ENCODE measurements at regions not wholly inside any gene's neighbourhood (a gene's known extent, or its start where the extent isn't known, plus 50 kb on each side); places are given as distances from the start of the nearest gene placed in this dataset.

DNA sequence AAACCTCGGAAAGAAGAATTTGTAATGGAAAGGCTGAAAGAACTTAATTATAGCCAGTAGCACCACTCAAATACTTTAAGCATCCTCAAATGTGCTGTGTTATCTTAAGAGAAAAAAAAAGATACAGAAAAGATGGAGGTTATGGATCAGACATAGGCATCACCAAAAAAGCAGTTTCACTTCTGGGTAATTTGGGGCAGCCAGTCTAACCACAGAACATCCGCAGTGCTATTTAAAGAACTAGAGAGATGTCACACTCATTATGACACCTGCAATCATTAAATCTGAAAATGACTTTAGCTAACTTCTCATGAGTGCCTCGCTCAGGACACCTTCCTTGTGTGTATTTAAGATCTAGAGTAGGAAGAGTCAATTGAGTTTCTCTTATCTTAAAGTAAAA is 211.8 kb downstream of the RBM26 start (continued):
- no peak for TF ChIP-seq MBNL3 (CRISPR knock-in tag; conservative IDR thresholded peaks at IDR 0.05)
- no peak for TF ChIP-seq SP140L (CRISPR knock-in tag; IDR thresholded peaks at IDR 0.05; ENCODE audit: borderline replicate concordance)

DNA sequence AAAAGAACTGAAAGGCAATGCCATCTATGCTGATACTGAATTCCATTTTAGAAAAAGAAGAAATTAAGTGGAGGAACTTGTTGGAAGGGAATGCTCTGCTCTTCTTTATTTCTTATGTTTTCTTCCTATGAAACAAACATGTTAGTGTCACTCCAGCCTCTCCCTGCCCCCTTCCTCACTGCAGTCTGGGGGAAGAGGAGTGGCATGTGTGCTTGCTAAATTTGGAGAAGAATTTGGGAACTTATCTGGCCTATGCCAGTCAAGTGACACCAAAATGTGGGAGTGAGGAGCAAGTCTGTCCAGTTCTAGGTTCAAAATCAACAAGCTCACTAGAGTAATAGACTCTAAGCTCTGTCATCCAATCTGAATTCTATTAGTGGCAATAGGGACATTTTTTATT is 214.6 kb downstream of the RBM26 start:
- H3K36me3 ChIP-seq (replicated peaks in 1 of 2; ENCODE audit: control insufficient read depth in 1 of 2, insufficient read depth in 2 of 2, low read length in 2 of 2) = no peaks in the 10 kb centered on the region
- no peak overlapping the region for H3K4me2 ChIP-seq (ENCODE audit: low read depth, low read length)
- FAIRE-seq = no peak
- no peak for ATAC-seq
- intact Hi-C loops (cut with micrococcal nuclease; ENCODE audit: unreplicated experiment) (no loop called here), in situ Hi-C loops (cut with HindIII; ENCODE audit: extremely low pct_ligation_motif_present, low pct_unique_long_range_greater_than_20kb) (no loop called here)
- no peak overlapping the region for H3K27ac ChIP-seq (ENCODE audit: extremely low read length, insufficient read depth, low read length)
- no peak for DNase-seq (ENCODE audit: low spot score)
- ChIA-PET CTCF (ENCODE audit: low intra/inter-chr PET ratio, low total read pairs) (no interaction called here), POLR2A (no interaction called here)
- H3K79me2 ChIP-seq (ENCODE audit: insufficient read depth, low read length) = no peaks in the 10 kb centered on the region
- no peak overlapping the region for H2AFZ ChIP-seq (ENCODE audit: low read length)
- BruUV-seq (replicated peaks) = no TSS peak
- no peak overlapping the region for H3K4me3 ChIP-seq (replicated peaks in 1 of 3; ENCODE audit: insufficient read depth in 1 of 3, low read depth in 2 of 3, low read length in 3 of 3)
- H3K9ac ChIP-seq (ENCODE audit: insufficient read depth, low read depth, low read length) = no peak overlapping the region
- no peaks in the 10 kb centered on the region for H3K9me3 ChIP-seq (ENCODE audit: low read length)
- H3K27me3 ChIP-seq (ENCODE audit: control insufficient read depth in 1 of 2, insufficient read depth in 2 of 2, low read length in 2 of 2) = no peaks in the 10 kb centered on the region; a peak in 1 of 5 replicates
- TF ChIP-seq TAF15 (IDR thresholded peaks at IDR 0.05; ENCODE audit: low read depth, low read length, poor library complexity, severe bottlenecking) = no peak
- H3K4me1 ChIP-seq (ENCODE audit: insufficient read depth, low read length) = peaks cover 2% of the 10 kb centered on the region
- no peaks in the 10 kb centered on the region for H4K20me1 ChIP-seq (ENCODE audit: insufficient read depth, low read length)

DNA sequence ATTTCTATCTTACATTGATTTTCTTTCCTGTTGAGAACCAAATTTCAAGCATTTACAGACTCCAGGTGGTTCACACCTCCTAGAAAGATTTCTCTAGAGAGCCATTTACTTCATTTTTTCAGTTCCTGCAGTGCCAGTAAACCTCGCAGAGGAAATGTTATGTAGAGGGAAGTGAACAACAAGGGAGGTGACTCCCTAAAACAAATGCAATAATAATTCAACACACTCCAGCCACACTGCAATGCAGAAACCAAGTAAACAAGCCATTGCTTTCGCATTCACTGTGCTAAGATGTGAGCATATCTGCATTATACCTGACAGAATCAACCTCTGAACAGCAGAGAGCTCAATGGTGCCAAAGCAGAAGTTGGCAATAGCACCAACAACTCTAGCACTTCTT is 215.1 kb downstream of the RBM26 start:
- Histone ChIP-seq H3K9ac (ENCODE audit: insufficient read depth, low read depth, low read length) (no peak overlapping the region), H3K9me3 (ENCODE audit: low read length) (no peaks in the 10 kb centered on the region), H3K36me3 (replicated peaks in 1 of 2; ENCODE audit: control insufficient read depth in 1 of 2, insufficient read depth in 2 of 2, low read length in 2 of 2) (no peaks in the 10 kb centered on the region), H3K27ac (ENCODE audit: extremely low read length, insufficient read depth, low read length) (no peak overlapping the region), H3K4me1 (ENCODE audit: insufficient read depth, low read length) (peaks cover 7% of the 10 kb centered on the region), H3K27me3 (ENCODE audit: control insufficient read depth in 1 of 2, insufficient read depth in 2 of 2, low read length in 2 of 2) (no peaks in the 10 kb centered on the region; a peak in 1 of 5 replicates), H4K20me1 (ENCODE audit: insufficient read depth, low read length) (no peaks in the 10 kb centered on the region), H3K4me3 (replicated peaks in 1 of 3; ENCODE audit: insufficient read depth in 1 of 3, low read depth in 2 of 3, low read length in 3 of 3) (no peak overlapping the region), H2AFZ (ENCODE audit: low read length) (no peak overlapping the region), H3K79me2 (ENCODE audit: insufficient read depth, low read length) (no peaks in the 10 kb centered on the region), H3K4me2 (ENCODE audit: low read depth, low read length) (no peak overlapping the region)
- intact Hi-C loops (cut with micrococcal nuclease; ENCODE audit: unreplicated experiment) = no loop called here
- no peak for TF ChIP-seq ZSCAN31 (CRISPR knock-in tag; IDR thresholded peaks at IDR 0.05; ENCODE audit: low read depth)
- TF ChIP-seq TMF1 (CRISPR knock-in tag; IDR thresholded peaks at IDR 0.05; ENCODE audit: low read depth) = no peak
- TF ChIP-seq, protein P1, sequence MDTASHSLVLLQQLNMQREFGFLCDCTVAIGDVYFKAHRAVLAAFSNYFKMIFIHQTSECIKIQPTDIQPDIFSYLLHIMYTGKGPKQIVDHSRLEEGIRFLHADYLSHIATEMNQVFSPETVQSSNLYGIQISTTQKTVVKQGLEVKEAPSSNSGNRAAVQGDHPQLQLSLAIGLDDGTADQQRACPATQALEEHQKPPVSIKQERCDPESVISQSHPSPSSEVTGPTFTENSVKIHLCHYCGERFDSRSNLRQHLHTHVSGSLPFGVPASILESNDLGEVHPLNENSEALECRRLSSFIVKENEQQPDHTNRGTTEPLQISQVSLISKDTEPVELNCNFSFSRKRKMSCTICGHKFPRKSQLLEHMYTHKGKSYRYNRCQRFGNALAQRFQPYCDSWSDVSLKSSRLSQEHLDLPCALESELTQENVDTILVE (CRISPR knock-in tag; IDR thresholded peaks at IDR 0.05) = no peak
- TF ChIP-seq JUND (CRISPR knock-in tag; IDR thresholded peaks at IDR 0.05) = no peak
- TF ChIP-seq DR1 (CRISPR knock-in tag; IDR thresholded peaks at IDR 0.05) = no peak
- no peak for TF ChIP-seq SYNCRIP (IDR thresholded peaks at IDR 0.05; ENCODE audit: insufficient read depth, low read depth, low read length)
- TF ChIP-seq SETDB1 (CRISPR knock-in tag; IDR thresholded peaks at IDR 0.05; ENCODE audit: borderline replicate concordance) = no peak
- no peak for TF ChIP-seq NKX3-1 (CRISPR knock-in tag; IDR thresholded peaks at IDR 0.05)
- TF ChIP-seq TBX2 (CRISPR knock-in tag; IDR thresholded peaks at IDR 0.05; ENCODE audit: borderline replicate concordance) = no peak
- 6% methylated on average over 2 of the region's 2 CpGs for WGBS (ENCODE audit: low lambda C conversion rate)
- in situ Hi-C loops (cut with HindIII; ENCODE audit: extremely low pct_ligation_motif_present, low pct_unique_long_range_greater_than_20kb) = no loop called here
- BruUV-seq (replicated peaks) = no TSS peak
- ATAC-seq = no peak
- no peak for FAIRE-seq
- ChIA-PET POLR2A (no interaction called here), CTCF (ENCODE audit: low intra/inter-chr PET ratio, low total read pairs) (no interaction called here)
- DNase-seq (ENCODE audit: low spot score) = no peak
